SK-MEL-5 (cell line): ENCODE measurements at regions not wholly inside any gene's neighbourhood (a gene's known extent, or its start where the extent isn't known, plus 50 kb on each side); places are given as distances from the start of the nearest gene placed in this dataset.

ENCODE experiments used
- DNase-seq: peaks from one replicate; pipeline ENCODE4 v3.0.0-alpha.2; 2016; ENCODE audit warnings: low read depth, low spot score
- in situ Hi-C: cut with HindIII; loops from 2 replicates; pipeline ENCODE4 v1.10.0; 2016; ENCODE audit warnings: low sequenced_read_pairs, high pct_unique_total_duplicates, low pct_unique_long_range_greater_than_20kb

DNA sequence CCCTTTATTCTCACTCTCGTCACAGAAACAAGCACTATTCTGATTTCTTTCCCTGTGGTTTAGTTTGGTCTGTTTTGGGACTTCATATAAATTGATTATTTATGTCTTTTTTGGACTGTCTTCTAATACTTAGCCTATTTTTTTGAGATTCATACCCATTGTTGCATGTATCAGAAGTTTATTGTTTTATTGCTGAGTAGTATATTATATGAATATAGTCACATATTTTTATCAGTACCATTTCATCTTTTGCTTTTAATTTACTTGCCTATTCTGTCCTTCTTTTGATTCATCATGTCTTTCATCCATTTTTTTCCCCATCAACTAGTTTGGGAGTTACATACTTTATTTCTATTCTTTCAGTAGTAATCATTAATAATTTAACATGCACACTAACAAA is 112.0 kb downstream of the ID4 start:
- in situ Hi-C loops = no loop called here
- DNase-seq = no peak

DNA sequence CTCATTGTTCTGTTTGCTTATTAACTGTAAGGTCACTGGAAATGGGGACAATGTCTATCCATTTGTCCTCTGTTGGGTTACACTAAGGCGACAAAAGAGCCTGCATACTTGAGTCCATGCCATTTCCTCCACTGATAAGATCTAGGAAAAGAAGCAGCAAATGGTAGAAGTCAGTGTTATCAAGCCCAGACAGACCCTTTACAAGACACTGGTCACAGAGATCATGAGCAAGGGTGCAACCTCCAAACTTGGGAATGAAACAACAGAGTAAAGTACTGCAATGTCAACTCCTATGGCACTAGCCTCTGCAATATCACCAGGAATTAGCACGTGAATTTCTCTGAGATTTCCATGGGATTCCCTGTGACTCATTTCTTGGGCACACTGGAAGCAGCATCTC is 126.9 kb downstream of the ID4 start:
- DNase-seq = no peak
- in situ Hi-C loops = no loop called here

DNA sequence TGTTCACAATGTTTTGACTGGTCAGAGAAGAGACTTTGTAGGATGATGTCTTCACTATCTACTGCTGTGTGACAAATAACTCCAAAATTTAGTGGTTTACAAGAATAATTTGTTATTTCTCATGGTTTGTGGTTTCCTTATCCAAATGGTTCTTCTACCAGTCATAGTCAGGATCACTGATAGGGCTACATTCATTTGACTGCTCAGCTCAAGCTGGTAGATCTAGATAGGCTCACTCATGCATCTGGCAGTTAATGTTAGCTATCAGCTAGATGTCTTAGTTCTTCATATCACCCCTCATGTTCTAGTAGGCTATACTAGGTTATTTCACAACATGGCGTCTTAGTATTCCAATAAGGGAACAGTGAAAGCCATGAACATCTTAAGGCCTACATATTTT is 131.0 kb downstream of the ID4 start:
- in situ Hi-C loops = no loop called here

GRCh38 chr6:19972221-19972620 is 135.1 kb downstream of the ID4 start:
- DNase-seq = no peak
- in situ Hi-C loops = no loop called here

More for the DNA sequence above, 131.0 kb downstream of the ID4 start:
- DNase-seq = no peak

- no peak for DNase-seq
- in situ Hi-C loops = no loop called here
Measured at GRCh38 chr6:19976411-19977129, 139.4 kb downstream of the ID4 start.

DNA sequence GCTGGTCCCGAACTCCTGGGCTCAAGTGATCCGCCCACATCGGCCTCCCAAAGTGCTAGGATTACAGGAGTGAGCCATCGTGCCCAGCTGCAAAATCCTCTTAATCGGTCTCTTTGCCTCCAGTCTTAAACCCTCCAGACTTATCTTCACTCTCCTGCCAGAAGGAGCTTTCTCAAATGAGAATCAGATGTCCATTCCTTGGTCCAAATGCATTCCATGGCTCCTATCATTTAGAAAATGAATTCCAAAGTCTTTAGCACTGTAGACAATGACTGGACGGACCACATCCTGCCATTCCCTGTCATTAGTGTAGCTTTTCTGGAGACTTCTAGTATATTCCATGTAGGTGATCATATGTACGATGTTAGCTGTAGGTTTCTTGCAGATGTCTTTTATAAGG is 141.9 kb downstream of the ID4 start:
- DNase-seq = no peak
- in situ Hi-C loops = no loop called here

DNA sequence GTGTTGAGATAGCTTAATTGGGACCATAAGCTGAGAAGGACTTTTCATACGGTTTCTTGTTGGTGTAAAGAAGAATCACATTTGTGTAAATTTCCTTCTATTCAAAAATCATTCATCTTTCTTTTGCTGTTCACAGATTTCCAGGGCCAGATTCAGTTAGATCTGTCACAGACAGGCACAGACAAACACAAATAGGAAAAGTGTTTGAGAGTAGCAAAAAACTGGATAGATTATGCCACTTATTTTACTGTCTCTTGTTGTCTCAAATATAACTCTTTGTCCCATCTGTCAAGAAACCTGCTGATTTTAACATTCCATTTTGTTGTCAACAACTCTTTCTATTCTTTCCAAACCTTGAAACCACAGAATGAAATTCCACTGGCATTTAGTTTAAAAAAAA is 142.8 kb downstream of the ID4 start:
- in situ Hi-C loops = no loop called here
- no peak for DNase-seq

DNA sequence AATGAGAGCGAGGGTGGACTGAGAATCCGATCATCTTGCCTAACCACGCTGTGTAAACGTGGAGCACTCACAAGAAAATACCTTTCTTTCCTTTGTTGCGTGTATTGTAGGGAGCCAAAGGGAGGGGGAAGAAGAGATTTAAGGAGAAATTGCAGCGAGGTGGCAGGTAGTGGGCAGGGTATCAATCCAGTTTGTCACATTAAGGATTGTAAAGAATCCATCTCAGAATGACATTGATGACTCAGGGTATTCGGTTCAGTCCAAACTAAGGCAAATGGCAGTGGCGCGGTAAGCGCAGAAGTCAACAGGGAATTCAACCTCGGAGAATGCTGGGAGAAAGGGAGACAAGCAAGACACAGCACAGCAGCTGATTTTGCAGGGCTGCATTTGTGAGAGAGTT is 146.2 kb downstream of the ID4 start:
- no peak for DNase-seq
- in situ Hi-C loops = no loop called here

DNA sequence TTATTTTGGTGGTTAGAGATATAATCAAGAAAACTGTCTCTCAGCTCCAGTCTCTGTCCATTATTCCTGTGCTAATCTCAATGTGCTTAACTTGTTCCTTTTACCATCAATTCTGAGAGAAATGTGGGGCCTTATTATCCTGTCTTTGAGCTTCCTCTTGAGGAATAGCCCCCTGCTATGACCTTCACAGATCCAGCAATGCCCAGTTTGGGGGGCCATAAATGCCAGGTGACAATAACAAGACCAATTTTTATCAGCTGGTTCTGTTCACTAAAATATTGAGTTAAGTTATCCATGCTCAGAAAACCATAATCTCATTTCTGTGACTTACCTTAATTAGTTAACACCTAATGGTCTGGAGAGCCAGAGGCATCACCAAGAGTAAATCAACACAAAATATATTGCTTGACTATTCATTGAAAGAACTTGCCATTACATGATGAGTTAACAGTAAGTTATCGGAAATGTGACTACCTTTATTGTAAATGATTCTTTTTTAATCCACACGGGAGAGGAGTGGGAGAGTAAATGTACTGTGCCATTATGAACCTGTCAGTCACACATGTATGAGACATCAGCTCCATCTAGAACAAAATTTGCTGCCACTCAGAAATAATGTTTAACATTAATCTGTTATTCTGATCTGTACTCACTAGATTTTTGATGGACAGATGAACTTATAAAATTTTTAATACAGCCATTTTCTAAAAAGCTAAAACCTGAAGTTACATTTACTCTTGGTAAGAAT is 149.7 kb downstream of the ID4 start:
- in situ Hi-C loops = no loop called here
- DNase-seq = no peak

GRCh38 chr6:19988555-19988954 is 151.4 kb downstream of the ID4 start:
- DNase-seq = peak; percentile 40
- in situ Hi-C loops = no loop called here

GRCh38 chr6:19991176-19991575 is 154.0 kb downstream of the ID4 start:
- in situ Hi-C loops = no loop called here

DNA sequence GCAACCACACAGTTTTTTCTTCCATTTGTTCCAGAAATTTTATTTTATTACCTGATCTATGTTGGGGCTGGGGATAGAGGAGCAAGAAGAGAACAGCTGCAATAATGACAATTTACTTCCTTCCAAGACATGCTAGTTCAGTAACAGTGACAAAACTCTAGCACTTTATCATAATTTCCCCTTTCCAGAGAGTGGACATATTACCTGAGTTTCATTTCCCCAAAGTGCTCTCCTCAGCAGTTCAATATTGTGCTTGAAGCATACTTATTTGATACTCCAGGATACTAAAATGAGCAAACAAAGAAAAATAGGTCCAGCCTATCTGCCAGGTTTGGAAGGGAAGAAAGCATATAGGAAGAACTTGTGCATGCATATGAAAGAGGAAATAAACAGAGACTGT is 157.7 kb downstream of the ID4 start:
- no peak for DNase-seq
- in situ Hi-C loops = no loop called here

More at GRCh38 chr6:19991176-19991575, 154.0 kb downstream of the ID4 start:
- no peak for DNase-seq

- peak; percentile 37 for DNase-seq
- in situ Hi-C loops = no loop called here
Measured at GRCh38 chr6:19995575-19996257, 158.5 kb downstream of the ID4 start.

GRCh38 chr6:19997104-19997503 is 159.9 kb downstream of the ID4 start:
- in situ Hi-C loops = no loop called here
- no peak for DNase-seq

- DNase-seq = no peak
- in situ Hi-C loops = no loop called here
Measured at GRCh38 chr6:19998541-19998940, 161.4 kb downstream of the ID4 start.

DNA sequence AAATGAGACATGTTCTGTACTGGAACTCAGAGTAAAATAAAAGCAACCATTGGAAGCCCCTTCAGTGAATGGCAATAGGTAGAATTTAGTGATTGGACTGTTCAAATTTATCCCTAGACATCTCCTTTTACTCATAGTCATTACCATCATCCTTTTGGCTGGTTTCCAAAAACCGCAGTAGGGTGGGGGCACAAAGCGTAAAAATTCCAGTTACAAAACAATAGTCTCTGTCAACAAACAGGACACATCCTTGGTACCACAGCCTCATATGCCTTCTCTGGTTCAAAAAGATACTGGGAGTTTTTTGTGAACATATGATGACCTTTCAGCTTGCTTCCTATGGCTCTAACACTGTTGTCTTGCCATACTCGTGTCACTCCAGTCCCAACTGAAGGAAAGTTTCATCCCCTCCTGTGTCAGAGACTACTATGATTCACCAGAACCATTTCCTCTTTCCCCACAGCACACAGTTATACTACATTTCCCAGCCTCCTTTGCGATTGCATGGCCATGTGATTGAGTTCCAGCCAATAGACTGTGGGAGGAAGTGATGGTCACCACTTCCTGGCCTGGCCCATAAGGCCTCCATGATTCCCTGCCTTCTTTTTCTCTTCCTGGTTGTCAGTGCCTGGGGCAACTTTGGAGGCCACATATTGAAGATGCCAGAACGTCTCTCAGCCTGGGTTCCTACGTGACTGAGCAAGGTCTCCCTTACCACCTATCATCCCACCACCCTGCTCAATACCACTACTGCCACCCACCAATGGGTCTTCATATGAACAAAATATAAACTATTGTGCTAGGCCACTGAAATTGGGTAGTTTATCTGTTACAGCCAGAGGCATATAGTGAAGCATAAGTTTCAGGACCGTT is 162.4 kb downstream of the ID4 start:
- DNase-seq = peak; percentile 65
- in situ Hi-C loops = no loop called here

DNA sequence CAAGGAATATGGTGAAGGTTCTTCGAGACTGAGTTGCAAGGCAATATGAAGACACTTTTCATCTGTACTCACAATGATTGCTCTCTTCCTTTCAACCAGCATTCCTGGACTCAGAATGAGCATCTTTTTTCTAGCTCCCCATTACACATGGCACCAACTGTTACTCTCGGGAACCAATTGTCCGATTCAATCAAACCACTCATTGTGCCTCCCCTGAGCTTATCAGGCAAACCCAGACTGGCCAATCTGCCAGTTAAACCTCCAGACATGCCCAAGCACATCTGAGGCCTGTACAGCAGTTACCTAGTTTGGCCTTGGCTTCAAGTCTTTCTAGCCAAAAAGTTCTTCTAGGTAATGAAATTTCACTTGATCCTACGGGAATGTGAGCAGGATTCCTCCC is 164.1 kb downstream of the ID4 start:
- in situ Hi-C loops = no loop called here
- no peak for DNase-seq

DNA sequence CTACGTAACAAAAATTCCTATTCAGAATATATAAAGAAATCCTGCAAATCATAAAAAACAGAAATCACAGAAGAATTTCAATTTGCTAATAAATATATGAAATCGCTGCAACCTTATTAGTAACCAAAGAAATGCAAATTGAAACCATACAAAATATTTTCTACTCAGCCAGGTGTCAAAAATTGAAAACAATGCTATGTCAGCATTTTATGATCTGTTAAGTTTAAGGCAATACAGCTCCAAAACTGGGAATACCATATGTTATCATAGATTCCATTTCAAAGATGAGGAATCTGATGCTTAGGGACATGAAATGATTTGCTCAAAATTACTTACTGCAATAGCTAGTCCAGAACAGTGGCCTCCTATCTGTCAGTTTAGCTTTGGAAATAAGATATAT is 168.9 kb downstream of the ID4 start:
- in situ Hi-C loops = no loop called here
- no peak for DNase-seq
